Gastroesophageal sphincter (tissue), 4 donors: ENCODE measurements at regions not wholly inside any gene's neighbourhood (a gene's known extent, or its start where the extent isn't known, plus 50 kb on each side); places are given as distances from the start of the nearest gene placed in this dataset.

Experiments used
- ATAC-seq: fragments of 150-250 bp; one replicate; pipeline ENCODE4 v1.9.1; 2016; ENCODE audit warnings: mild to moderate bottlenecking, moderate library complexity
- H3K27ac ChIP-seq, 4 donors: fragments of 200-600 bp; sonication (generic) in 3 of 4; 1 replicate in 3 of 4; 2 replicates in 1 of 4; pipeline ENCODE4 v1.5.1; 2016 to 2019
- H3K27me3 ChIP-seq: fragments of 200-600 bp; sonication (generic); one replicate; pipeline ENCODE4 v1.5.1; 2019
- H3K36me3 ChIP-seq, 2 donors: fragments of 200-600 bp; sonication (generic); one replicate each; pipeline ENCODE4 v1.5.1; 2019; ENCODE audit warnings: control low read depth in 1 of 2
- H3K4me1 ChIP-seq, 3 donors: fragments of 200-600 bp; sonication (generic); 1 replicate in 2 of 3; 2 replicates in 1 of 3; pipeline ENCODE4 v1.5.1; 2016 to 2019; ENCODE audit warnings: control low read depth in 2 of 3
- H3K4me3 ChIP-seq, 2 donors: fragments of 200-600 bp; sonication (generic); one replicate each; pipeline ENCODE4 v1.5.1; 2019; ENCODE audit warnings: mild to moderate bottlenecking in 1 of 2, moderate library complexity in 1 of 2
- H3K9me3 ChIP-seq, 3 donors: fragments of 200-600 bp; sonication (generic); one replicate each; pipeline ENCODE4 v1.5.1; 2017 to 2019; ENCODE audit warnings: control low read depth in 2 of 3
- EP300 ChIP-seq: sonication (generic); formaldehyde crosslinking; IDR thresholded peaks from one replicate; pipeline ENCODE4 v1.6.1; 2017; ENCODE audit warnings: antibody characterized with exemption, mild to moderate bottlenecking
- POLR2A ChIP-seq, 2 donors: fragments of 450-650 bp; IDR thresholded peaks; one replicate each; pipeline ENCODE4 v1.6.1; 2017; ENCODE audit warnings: antibody characterized with exemption in 2 of 2, mild to moderate bottlenecking in 2 of 2, moderate library complexity in 1 of 2
- POLR2AphosphoS5 ChIP-seq: sonication (generic); formaldehyde crosslinking; IDR thresholded peaks from one replicate; pipeline ENCODE4 v1.6.1; 2017; ENCODE audit warnings: antibody characterized with exemption
- WGBS, 2 donors: methylation state at CpG; one replicate each; pipeline ENCODE4 v1.1.5; 2018; ENCODE audit warnings: low coverage in 1 of 2; 5-methylcytosine and 5-hydroxymethylcytosine counted together
- TF ChIP-seq, protein P1 (sequence below), 4 experiments: fragments of 200-600 bp in 2 of 4; fragments of 450-650 bp in 2 of 4; sonication (generic) in 1 of 4; IDR thresholded peaks; one replicate each; pipeline ENCODE4 v1.5.1; 2017 to 2019; ENCODE audit warnings: antibody characterized with exemption in 4 of 4, mild to moderate bottlenecking in 2 of 4, moderate library complexity in 2 of 4

DNA sequence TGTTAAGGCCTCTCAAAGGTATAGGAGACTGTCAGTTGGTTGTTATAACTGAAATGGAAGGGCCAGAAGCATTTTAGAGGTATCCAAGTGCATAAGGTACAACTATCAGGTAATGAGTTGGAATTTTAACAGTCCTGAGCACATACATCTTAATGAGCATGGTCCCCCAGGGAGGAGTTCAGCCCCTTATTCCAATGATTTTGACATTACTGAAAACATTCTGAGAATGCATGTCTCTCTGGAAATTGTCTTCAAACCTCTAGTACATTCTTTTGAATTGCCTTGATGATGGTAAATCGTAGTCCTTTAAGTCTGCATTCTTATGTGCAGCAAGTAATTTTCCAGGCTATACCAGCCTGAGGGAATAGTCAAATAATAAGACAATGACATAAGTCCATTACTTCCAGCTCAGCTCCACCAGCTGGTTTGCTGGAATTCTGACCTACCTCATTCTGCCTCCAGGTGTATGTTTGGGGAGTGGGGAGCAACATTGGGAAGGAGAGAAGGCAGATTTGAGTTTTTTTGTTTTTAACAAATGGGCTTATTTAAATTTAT, 239.2 kb downstream of the MSRB3 start:
- no peaks in the 10 kb centered on the region for H3K27me3 ChIP-seq
- TF ChIP-seq POLR2A (IDR thresholded peaks at IDR 0.05) (no peak), POLR2AphosphoS5 (no peak), EP300 (no peak)
- TF ChIP-seq, protein P1, sequence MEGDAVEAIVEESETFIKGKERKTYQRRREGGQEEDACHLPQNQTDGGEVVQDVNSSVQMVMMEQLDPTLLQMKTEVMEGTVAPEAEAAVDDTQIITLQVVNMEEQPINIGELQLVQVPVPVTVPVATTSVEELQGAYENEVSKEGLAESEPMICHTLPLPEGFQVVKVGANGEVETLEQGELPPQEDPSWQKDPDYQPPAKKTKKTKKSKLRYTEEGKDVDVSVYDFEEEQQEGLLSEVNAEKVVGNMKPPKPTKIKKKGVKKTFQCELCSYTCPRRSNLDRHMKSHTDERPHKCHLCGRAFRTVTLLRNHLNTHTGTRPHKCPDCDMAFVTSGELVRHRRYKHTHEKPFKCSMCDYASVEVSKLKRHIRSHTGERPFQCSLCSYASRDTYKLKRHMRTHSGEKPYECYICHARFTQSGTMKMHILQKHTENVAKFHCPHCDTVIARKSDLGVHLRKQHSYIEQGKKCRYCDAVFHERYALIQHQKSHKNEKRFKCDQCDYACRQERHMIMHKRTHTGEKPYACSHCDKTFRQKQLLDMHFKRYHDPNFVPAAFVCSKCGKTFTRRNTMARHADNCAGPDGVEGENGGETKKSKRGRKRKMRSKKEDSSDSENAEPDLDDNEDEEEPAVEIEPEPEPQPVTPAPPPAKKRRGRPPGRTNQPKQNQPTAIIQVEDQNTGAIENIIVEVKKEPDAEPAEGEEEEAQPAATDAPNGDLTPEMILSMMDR (IDR thresholded peaks at IDR 0.05) = no peak
- no peaks in the 10 kb centered on the region for H3K4me1 ChIP-seq
- H3K4me3 ChIP-seq = no peak overlapping the region
- WGBS, 2 donors = 80 to 100% methylated on average over 1 of the region's 1 CpG
- ATAC-seq = no peak
- H3K9me3 ChIP-seq = no peaks in the 10 kb centered on the region
- no peaks in the 10 kb centered on the region for H3K36me3 ChIP-seq
- H3K27ac ChIP-seq = no peak overlapping the region

- no peak for ATAC-seq
- Histone ChIP-seq H3K36me3 (no peaks in the 10 kb centered on the region), H3K4me1 (no peaks in the 10 kb centered on the region), H3K27ac (no peak overlapping the region), H3K9me3 (no peaks in the 10 kb centered on the region), H3K27me3 (no peaks in the 10 kb centered on the region), H3K4me3 (no peak overlapping the region)
- no peak for TF ChIP-seq POLR2A (IDR thresholded peaks at IDR 0.05)
- no peak for TF ChIP-seq POLR2AphosphoS5
- no peak for TF ChIP-seq EP300
- TF ChIP-seq, protein P1 (IDR thresholded peaks at IDR 0.05) = no peak
Observed at GRCh38 chr12:65518771-65519170, 240.3 kb downstream of the MSRB3 start.

DNA sequence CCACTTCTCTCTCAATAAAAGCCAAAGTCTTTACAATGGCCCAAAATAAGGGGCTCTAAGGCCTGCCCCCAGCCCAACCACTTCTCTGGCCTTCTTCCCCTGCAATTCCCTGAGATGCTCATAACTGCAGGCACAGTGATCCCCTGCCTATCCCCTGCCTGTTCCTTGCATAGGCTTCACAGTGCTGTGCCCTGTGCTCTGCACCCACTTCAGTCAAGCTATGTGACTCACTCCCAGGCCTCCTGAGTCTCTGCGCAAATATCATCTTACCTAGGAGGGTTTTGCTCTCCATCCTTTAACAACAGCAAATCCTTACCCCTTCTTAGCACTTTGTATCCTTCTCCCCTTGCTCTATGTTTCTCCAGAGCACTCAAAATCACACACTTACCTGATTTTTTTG, 242.2 kb downstream of the MSRB3 start:
- H3K27me3 ChIP-seq = no peaks in the 10 kb centered on the region
- no peaks in the 10 kb centered on the region for H3K9me3 ChIP-seq
- H3K36me3 ChIP-seq = no peaks in the 10 kb centered on the region
- TF ChIP-seq POLR2A (IDR thresholded peaks at IDR 0.05) = no peak
- no peak for TF ChIP-seq POLR2AphosphoS5
- TF ChIP-seq, protein P1 (IDR thresholded peaks at IDR 0.05) = no peak
- TF ChIP-seq EP300 = no peak
- ATAC-seq = no peak
- H3K4me1 ChIP-seq = no peaks in the 10 kb centered on the region
- H3K27ac ChIP-seq = no peak overlapping the region
- 100% methylated on average over 1 of the region's 1 CpG for WGBS, 2 donors
- no peak overlapping the region for H3K4me3 ChIP-seq

- no peak for ATAC-seq
- no peaks in the 10 kb centered on the region for H3K36me3 ChIP-seq
- H3K27me3 ChIP-seq = no peaks in the 10 kb centered on the region
- no peak overlapping the region for H3K27ac ChIP-seq
- no peak overlapping the region for H3K4me3 ChIP-seq
- WGBS, 2 donors = 72 to 92% methylated on average over 8 of the region's 12 CpGs
- H3K9me3 ChIP-seq = peaks cover 0 to 6% (median 0%) of the 10 kb centered on the region in 3 donors
- no peaks in the 10 kb centered on the region for H3K4me1 ChIP-seq
- TF ChIP-seq POLR2AphosphoS5 = no peak
- no peak for TF ChIP-seq POLR2A (IDR thresholded peaks at IDR 0.05)
- TF ChIP-seq, protein P1 (IDR thresholded peaks at IDR 0.05) = no peak
- no peak for TF ChIP-seq EP300
Observed at GRCh38 chr12:65522956-65523860, 244.7 kb downstream of the MSRB3 start.

GRCh38 chr12:65524666-65525065, 246.2 kb downstream of the MSRB3 start:
- H3K27ac ChIP-seq = no peak overlapping the region
- TF ChIP-seq POLR2A (IDR thresholded peaks at IDR 0.05) (no peak), EP300 (no peak), POLR2AphosphoS5 (no peak)
- TF ChIP-seq, protein P1 (IDR thresholded peaks at IDR 0.05) = no peak
- no peak for ATAC-seq
- H3K27me3 ChIP-seq = no peaks in the 10 kb centered on the region
- no peaks in the 10 kb centered on the region for H3K4me1 ChIP-seq
- peaks cover 0 to 6% (median 0%) of the 10 kb centered on the region in 3 donors for H3K9me3 ChIP-seq
- H3K4me3 ChIP-seq = no peak overlapping the region
- 65 to 70% methylated on average over 2 of the region's 2 CpGs for WGBS, 2 donors
- H3K36me3 ChIP-seq = no peaks in the 10 kb centered on the region
